Activated CD4-positive, alpha-beta T cell treated with anti-CD3 and anti-CD28 coated beads for 24 hours (primary cell): ENCODE measurements at regions not wholly inside any gene's neighbourhood (a gene's known extent, or its start where the extent isn't known, plus 50 kb on each side); places are given as distances from the start of the nearest gene placed in this dataset.

Experiments used
- DNase-seq, 2 donors: peaks; one replicate each; pipeline ENCODE4 v3.0.0-alpha.2; 2020; ENCODE audit warnings: low read depth in 2 of 2

GRCh38 chr17:53168413-53168812, 654.3 kb upstream of the KIF2B start:
- no peak for DNase-seq

DNA sequence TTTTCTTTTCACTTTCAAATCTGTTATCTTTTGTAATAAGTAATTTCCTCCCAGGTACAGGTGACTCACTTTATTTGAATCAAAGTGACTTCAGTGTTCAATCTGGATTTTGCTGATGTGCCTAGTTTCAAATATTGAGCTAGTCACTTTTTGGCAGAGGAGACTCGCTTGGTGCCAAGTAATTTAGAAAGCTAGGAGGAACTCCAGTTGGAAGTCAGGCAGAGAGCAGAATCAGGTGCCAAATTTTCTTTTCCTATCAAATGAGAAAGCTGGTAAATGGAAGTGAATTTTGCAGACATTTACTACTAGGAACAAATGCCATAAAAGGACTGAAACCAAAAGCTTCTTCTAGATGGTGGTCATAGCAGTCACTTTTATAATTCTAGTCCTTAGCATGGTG, 656.0 kb upstream of the KIF2B start:
- DNase-seq: no peak

DNA sequence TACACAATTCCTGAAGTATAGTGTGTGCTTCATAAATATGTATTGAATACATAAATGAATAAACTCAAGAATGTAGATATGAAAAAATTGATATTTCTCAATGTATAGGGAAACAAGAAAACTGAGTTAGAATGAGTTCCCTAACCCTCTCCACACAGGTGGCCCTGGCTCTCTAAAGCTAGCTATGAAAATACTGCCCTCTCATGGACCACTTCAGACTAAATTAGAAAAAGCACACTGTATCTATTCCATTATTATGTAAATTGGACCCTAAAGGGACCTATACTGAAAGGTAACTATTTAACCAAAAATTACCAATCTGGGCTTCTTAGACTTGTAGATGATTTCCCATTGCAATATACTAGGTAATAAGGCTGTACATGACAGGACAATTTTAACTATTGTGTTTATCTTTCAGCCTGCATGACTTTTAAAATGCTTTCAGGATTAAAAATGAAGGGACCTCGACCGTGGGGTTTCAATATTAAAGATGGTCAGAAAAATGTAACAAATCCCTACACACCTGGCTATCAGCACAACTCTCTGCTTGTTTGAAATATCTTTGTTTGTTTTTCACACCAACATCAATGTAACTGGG, 672.5 kb upstream of the KIF2B start:
- no peak for DNase-seq

GRCh38 chr17:53149316-53149715, 673.4 kb upstream of the KIF2B start:
- no peak for DNase-seq

DNA sequence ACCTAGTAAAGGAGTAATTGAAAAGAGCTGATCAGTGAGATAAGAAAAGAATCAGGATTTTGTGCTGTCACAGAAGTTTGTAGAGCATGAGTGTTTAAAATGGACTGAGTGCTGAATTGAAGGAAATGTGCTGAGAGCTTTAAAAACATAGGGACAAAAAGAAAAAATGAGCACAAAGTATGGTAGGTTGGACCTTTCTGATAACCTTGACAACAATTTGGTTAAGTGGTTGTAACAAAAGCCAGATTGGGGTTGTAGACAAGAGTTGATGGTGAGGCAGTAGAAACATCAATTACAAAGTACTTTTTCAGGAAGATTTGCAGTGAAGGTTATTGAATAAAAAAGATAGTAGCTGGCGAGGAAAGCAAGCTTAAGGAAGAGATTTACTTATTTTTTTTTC, 674.7 kb upstream of the KIF2B start:
- no peak for DNase-seq

DNA sequence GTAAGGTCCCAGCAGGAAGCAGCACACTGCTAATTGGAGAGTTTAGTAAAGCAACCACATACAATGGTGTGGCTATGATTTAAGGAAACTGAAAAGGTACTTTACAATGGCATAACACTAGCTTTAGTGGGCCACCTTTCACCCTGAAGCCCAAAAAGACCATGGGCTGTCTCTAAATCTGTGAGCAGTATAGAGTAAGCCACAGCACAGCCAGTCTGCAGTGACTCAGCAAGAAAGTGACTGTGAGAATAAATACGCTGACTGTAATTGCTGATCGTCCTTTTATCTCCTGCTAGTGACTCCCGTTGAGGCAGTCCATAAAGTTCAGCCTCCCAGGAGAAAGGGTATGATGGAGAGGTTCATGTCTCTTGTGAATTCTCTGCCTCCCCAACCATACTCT, 679.8 kb upstream of the KIF2B start:
- DNase-seq: no peak

DNA sequence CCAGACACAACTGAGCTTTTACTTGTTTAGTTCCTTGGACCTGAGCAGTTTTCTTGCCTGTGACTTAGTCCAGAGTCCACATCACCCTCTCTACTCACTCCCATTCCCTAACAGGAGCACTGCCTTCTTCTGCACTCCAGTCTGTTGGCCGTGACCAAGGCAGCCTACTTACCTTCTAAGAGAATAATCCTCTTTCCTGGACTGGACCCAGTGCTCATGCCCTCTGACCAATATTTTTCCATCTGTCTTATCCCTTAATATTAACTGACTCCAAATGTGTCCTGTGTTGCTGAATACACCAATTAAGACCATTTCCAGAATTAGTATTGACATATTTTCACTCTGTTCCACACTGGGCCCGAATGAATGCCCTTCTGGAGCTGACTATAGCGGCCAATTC, 681.0 kb upstream of the KIF2B start:
- DNase-seq: no peak

- no peak for DNase-seq
Measured at GRCh38 chr17:53141280-53141679, 681.4 kb upstream of the KIF2B start.

GRCh38 chr17:53137869-53138268, 684.9 kb upstream of the KIF2B start:
- no peak for DNase-seq

GRCh38 chr17:53135969-53136368, 686.8 kb upstream of the KIF2B start:
- no peak for DNase-seq

GRCh38 chr17:53134548-53134947, 688.2 kb upstream of the KIF2B start:
- DNase-seq: no peak

DNA sequence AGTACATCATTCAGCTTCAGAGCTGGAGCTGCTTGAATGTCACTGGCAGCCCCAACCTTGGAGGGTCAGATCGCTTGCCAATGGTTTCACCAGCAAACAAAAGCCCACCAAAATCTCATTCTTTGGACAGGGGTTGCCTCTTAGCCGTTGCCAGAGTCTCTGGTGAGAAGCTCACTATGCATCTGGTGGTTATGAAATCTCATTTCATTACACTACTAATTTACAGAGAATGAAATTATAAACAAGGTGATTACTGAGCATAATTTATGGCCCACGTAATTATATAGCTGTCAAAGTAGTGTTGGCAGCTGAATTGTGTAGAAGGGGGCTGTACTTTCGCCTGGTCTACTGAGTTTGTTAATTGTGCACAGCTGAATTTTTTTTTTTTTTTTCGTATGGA, 688.9 kb upstream of the KIF2B start:
- DNase-seq: no peak

GRCh38 chr17:53129863-53130262, 692.9 kb upstream of the KIF2B start:
- DNase-seq: no peak

DNA sequence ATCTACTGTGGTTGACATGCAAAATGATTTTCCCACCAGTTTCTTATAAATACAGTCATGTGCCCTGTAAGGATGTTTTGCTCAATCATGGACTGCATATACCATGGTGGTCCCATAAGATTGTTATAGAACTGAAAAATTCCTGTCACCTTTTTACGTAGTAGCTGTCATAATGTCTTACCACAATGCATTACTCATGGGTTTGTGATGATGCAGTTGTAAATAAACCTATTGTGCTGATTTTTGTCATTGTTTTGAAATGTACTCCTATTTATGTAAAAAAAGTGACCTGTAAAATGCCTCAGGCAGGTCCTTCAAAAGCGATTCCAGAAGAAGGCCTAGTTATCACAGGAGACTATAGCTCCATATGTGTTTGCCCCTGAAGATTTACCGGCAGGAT, 695.4 kb upstream of the KIF2B start:
- no peak for DNase-seq

DNA sequence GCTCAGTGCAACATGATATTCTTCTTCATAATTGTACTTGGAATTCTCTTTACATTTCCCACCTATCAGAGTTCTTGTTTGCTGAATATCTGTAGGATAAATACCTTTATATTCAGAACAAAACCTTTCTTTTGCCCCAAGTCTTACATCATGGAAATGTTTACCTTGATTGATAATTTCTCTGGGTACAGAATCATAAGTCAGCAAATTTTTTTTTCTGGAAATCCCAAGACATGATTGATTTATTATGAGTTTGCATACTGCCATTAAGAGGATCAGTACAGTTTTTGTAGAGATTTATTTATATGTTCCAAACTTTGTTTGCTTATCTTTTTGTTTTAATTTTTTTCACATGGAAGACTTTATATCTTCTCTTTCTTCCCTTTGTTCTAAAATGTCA, 699.8 kb upstream of the KIF2B start:
- DNase-seq: no peak

DNA sequence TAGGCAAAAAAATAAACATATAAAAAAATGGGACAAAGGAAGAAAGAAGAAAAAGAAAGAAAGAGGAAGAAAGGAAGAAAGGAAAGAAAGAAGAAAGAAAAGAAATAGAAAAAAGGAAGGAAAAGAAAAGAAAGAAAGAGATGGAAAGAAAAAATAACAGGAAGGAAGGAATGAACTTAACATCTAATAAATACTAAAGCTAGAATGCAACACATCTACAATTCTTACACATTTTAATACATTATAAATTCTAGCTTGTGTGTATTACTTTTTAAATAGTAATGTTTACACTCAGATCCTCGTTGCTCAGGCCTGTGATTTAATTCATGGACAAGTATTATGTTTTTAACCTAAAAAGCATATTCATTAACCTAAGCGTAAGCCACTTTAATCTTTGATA, 703.0 kb upstream of the KIF2B start:
- no peak for DNase-seq

GRCh38 chr17:53118948-53119347, 703.8 kb upstream of the KIF2B start:
- no peak for DNase-seq

GRCh38 chr17:53106886-53107285, 715.8 kb upstream of the KIF2B start:
- no peak for DNase-seq

- DNase-seq: no peak
Measured at GRCh38 chr17:53101706-53102105, 721.0 kb upstream of the KIF2B start.

DNA sequence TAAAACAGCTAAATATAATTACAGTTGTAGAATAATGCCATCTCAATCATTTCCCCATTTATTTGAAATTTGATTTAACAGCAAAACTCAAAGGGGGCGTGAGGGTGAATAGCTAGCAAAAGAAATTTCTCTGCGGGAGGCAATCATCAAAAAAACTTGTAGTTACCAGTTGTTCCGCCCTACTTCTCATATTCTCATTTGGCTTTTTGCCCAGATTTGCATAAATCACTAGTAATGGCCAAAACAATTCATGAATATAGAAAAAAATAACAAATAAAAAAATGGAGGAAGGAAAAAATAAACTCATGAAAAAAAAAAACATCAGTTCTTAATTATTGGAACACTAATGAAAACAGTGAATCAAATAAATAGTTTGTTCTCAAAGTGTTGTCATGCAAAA, 722.6 kb upstream of the KIF2B start:
- DNase-seq: no peak

DNA sequence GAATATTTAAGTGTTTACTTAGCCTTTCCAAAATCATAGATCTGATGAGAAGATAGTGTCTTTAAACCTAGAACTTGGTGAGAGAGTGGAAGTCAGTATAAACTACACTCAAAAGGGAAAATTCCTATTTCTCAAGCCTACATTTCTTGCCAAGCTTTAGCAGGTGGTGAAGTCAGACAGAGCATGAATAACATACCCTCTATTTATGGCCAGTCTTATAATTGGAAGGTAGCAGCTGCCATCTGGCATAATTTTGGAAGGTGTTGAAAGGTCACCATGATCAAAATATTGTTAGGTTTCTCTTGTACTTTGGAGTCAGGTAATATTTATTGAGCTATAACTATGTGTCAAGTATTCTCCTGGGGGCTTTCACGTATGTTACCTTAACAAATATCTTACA, 729.3 kb upstream of the KIF2B start:
- DNase-seq: no peak

DNA sequence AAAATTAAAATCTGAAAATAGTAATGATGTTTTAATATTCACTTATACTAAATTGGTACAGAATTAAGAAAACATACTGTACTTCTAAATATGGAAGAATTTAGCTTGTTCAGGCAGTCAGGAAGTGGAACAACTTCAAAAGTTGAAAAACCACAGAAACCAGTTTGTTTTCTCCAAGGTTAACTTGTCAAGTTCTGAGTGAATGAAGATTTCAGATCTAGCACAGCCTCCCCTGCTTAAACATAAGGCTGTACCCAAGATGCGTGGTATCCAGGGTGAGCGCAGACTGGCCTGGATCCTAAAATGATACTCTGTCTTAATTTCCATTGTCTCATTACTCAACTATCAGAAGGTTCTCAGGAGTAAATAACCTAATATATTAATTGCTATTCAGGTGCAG, 730.7 kb upstream of the KIF2B start:
- DNase-seq: no peak

GRCh38 chr17:53090770-53091169, 732.0 kb upstream of the KIF2B start:
- DNase-seq: no peak

GRCh38 chr17:53088481-53088880, 734.2 kb upstream of the KIF2B start:
- no peak for DNase-seq

GRCh38 chr17:53061446-53061845, 761.3 kb upstream of the KIF2B start:
- no peak for DNase-seq
